ENCODE measurements at regions not wholly inside any gene's neighbourhood (a gene's known extent, or its start where the extent isn't known, plus 50 kb on each side); places are given as distances from the start of the nearest gene placed in this dataset.
"Not testable (repeated sequence)": the region's sequence is repeated elsewhere in the genome, so short reads cannot be mapped to it uniquely, and the experiment has no call there.

DNA sequence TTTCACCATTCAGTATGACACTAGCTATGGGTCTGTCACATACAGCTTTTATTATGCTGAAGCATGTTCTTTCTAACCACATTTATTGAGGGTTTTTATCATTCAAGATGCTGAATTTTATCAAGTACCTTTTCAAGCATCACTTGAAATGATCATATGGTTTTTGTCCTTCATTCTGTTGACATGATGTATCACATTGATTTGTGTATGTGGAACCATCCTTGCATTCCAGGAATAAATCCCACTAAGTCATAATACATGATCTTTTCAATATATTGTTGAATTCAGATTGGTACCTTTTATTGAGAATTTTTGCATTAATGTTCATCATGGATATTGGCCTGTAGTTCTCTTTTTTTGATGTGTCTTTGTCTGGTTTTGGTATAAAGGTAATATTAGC is 317.4 kb downstream of the NNT start:
- no peak for DNase-seq

DNA sequence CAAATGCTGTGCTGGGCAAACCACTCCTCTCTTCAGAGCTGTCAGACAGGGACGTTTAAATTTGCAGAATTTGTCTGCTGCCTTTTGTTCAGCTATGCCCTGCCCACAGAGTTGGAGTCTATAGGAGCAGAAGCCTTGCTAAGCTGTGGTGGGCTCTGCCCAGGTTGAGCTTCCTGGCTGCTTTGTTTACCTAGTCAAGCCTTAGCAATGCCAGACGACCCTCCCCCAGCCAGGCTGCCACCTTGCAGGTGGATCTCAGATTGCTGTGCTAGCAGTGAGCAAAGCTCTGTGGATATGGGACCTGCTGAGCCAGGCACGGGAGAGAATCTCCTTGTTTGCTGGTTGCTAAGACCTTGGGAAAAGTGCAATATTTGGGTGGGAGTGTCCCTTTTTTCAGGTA is 314.9 kb downstream of the NNT start:
- DNase-seq = no peak

DNA sequence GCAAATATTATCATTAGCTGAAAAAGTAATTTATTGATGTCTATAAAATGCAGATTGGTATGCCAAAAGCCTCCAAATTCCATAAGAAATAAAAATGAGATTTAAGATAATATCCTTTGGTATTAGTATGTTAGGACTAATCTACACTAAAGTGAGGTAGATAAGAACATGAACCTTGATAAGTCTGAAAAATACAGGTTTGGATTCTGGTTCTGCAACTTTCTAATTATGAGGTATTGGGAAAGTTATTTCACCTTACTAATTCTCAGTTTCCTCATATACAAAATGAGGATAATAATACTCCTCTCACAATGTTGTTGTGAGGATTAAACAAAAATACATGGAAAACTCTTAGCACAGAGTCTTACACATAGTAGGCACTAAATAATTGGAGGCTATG is 300.1 kb downstream of the NNT start:
- DNase-seq = no peak

DNA sequence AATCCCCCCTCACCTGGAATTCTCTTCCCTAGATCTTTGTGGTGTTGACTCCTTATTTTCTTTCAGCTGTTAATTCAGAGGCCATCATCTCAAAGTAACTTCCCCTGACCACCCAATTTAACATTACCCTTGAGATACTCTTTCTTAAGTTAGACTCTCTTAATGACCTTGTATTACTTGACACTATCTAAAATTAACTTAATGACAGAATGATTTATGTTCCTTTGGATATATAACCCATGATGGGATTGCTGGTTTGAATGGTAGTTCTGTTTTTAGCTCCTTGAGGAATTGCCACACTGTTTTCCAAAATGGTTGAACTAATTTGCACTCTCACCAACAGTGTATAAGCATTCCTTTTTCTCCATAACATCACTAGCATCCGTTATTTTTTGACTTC is 298.0 kb downstream of the NNT start:
- DNase-seq = no peak

DNA sequence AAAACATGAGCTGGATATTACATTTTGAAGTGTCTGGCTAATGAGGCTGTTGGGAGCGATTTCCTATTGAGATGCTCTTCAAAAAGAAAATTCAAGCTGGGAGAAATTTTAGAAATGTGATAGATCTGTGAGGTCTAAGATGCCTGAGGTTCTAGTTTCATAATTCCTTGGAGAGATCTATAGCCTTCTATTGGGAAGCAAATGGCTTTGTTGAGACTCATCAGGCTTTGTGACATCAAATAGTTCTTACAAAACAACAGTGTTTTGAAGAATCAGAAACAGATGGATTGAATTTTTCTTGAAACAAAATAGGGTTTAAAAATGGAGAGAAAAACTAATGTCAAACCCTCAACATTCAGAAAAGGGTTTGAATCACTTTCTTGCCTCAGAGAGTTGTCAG is 292.9 kb downstream of the NNT start:
- DNase-seq = no peak

DNA sequence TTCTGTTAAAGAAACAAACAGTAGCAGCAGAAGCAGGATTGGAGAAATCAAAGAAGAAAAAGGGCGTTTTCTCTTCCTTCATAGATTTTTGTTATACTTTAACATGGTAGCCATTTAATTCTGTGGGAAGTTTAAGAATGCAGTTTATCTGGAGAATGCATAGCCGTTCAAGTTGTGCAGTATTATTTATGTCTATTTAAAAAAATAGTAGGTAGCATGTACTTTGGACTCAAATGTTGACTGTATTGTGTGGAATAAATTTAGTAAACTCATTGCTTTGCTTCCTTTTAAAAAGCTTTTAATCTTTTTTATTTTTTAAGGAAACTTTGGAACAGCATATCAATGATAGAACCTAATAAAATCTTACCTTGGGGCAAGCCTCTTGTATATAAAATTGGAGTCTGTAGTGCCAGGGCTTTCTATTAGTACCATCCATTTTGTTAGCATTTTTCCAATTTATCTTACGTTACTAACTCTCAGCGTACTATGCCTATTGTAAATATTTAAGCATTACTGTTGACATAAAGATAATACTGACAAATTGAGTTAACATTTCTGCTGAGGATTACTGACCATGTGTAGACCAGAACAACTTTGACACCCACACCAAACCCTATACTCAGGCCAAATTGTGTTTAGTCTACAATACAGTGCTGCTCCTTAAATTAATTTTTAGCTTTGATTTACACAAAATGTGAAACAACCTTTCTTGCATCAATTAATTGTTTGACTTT is 291.1 kb downstream of the NNT start:
- no peak for DNase-seq

DNA sequence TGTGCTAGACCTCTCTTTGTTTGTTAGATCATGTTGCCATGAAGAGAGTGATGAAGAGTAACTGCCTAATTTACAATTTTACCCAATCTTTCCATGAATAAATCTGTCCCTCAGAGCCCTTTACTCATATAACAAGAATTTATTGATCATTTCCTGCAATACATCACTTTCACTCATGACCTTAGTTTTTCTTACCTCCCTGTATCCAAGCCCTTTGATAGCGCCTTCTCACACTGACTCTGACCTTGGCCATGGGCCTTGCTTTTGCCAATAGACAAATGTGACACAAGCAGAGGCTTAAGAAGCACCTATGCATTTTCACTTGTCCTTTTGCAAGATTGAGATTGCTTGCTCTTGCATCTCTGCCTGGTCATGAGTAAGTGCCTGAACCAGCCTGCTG is 288.1 kb downstream of the NNT start:
- DNase-seq = no peak

DNA sequence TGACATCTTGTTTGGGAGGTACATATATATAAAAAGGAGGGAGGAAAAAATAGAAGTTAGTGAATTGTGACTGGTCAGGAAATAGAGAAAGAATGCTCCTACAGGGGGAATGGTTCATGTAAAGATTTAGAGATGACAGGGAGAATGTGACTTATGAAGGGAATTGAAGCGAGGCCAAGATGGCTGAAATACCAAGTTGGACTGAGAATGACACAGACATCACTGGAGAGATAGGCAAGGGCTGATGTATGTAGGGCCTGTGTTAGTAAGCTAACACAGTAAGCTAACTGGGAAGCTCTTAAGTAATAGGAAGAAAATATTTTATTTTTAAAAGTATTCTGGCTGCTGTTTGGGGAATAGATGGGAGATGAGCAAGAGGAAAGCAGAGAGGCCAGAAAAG is 286.3 kb downstream of the NNT start:
- no peak for DNase-seq

DNA sequence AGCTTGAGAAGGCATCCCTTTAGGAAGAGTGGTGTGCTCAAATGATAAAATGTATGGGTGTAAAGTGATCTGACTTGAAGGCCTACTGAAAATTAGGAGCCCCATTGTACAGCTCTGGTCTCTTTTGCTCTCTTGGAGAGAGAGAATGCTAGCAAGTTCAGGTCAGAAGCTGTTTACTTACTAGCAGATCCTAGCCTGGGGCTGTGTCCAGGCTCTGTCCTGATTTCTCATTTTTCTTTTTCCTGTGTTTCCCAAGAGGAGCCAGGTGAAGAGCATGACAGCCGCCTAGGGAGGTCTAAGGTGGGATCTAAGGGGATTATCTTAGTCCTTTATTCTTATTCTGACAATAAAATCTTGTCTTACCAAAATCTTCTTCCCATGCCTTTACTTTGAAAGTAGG is 272.8 kb downstream of the NNT start:
- DNase-seq = no peak

DNA sequence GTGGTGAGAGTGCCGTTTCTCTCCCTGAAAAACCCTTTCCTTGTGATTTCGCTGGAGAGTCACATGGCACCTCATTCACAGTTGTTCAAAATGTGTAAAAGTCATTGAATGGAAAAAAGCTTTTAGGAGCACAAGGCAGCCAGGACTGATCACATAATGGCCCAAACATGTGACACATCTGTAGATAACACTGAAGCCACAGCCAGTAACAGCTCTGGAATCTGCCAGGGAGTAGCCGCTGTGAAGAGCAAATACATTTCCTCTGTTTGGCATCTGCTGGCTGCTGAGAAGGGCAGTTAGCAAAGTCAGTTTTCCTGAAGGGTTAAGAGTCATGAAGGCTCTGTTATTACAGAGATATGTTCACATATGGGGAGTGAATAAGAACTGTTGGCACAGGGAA is 271.8 kb downstream of the NNT start:
- DNase-seq = no peak

DNA sequence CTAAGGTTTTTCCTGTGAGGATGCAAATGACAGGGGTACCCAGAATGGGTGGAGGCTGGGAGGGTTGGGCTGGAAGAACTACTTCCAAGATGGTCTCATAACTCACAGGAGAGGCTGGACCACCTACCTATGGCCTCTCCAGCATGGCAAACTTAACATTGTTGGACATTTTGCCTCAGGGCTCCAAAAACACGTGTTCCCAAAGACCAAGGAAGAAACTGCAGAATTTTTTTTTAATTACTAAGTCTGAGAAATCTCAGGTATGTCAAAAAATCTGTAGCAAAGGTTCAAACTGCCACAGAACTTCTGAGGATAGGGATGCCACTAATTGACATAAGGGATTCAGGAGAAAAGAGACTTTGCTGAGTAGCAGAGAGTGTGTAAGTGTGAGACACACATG is 270.8 kb downstream of the NNT start:
- no peak for DNase-seq

DNA sequence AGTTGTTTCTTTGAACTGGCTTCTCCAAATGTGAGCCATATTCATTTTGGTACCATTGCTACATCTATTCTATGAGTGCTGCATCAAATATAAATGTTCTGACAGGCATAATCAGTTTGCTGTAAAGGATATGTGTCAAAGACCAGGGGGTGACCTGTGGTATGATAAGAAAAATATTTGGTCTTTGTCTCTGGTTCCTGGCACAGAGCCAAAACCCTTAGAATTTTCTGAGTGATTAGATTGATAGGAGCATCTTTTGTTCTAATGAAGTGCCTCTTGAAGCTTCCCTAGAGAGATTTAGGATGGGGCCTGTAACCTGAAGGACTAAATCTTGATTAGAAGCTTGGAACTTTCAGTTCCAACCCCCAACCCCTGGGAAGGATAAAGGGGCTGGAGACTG is 256.3 kb downstream of the NNT start:
- no peak for DNase-seq

DNA sequence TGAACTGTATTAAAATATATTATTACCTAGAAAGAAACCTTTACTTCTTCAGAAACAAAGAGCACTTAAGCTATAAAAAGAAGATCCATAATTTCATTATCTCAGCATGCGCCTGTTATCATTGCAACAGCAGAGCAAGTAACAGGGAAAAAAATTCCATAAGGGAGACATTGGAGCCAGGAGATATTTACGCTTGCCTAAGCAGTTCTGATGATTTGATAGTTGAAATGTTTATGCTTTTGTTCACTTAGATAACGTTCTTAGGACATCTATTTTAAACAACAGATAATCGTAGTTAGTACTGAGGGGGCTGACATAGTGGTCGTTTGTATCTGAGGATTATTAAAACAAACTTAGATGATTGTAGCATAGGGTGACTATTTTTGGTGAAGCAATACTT is 252.5 kb downstream of the NNT start:
- no peak for DNase-seq

DNA sequence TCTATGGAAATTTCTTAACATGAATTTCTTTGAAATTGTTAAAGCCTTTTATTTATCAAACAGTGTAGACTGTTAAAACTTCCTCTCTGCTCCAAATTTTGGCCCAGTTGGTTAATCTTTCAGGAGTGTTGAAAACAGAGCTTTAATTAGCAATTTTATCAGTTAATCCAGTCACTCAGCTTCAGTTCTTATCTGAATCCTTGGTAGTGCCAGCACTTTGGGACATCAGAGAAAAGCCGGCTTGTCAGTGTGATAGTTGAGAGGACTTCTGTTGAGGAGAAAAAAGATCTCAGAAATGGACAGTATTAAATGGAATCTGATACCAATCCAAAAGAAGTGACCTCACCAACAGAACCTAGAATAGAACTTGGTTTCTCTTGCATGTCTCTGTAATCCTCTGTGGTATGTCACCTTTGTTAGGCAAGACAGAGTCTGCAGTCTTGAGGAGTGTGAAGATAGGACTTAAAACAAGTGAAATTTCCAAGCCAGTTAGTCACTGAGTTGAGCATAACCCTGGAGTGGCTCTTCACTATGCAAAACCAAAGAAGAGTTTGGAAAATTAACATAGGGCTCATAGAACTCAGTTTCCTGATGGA is 251.8 kb downstream of the NNT start:
- no peak for DNase-seq

DNA sequence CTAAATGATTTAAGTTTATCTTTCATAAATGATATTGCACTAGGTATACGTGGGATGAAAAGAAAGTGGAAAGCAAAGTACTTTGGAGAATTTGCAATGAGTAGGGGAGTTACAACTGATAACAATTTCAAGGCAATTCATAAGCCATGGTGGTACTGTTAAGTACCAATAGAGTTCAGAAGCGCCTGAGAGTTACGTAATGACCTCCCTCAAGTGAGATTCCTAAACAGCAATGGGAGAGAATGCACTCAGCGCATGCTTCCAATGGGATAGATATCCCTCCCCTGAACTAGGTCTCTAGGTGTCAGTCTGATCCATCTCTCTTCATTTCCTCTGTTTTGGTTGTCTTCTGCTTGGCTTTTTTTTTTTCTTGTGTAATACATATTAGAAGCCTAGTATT is 249.3 kb downstream of the NNT start:
- no peak for DNase-seq

DNA sequence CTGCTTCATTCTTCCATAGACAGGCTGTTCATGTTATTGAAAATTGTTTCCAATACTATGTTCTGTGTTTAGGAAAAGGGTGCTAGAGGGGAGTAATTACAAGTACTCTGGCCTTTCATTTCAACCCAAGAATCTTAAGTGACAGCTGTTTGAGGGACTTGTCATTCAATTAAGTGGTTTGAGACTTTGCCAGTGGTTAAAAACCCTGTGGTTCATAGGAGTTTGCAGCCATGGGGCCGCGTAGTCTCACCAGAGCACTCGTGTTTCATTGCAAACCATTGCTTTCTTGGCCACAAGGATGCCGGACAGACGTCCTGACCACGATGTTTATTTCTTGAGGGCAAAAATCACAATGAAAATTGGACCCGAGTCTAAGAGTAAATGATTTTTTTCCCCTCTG is 248.8 kb downstream of the NNT start:
- no peak for DNase-seq

DNA sequence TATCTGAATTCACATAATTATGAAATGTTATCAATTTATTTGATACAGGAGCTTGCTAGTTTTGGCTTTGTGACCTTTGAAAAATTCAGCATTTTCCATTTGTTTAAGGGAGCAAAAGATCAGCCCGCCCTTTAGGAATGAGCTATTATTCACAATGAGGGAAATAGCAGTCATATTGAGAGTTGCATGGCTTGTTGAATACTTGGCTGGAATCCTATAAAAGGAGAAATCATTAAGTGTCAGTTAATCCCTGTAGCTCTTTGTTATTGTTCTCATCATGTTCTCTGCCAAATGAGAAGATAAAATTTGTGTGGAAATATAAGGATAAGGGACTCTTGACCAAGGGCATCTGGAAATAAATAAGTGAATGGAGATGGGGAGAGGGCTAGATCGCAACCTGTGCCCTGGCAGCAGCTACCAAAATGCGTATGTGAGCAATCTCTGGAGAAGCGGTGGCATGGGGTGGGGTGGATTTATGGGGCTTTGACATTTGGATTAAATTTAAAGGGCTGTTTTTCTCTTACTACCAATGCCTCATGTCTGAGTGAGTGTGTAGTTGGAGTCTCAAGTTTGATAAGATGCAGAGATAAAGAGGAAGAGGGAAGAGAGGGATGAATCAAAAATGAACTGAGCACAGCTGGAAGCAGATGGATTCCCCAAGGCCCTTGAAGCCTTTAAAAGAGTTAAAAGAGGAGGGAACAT is 237.6 kb downstream of the NNT start:
- DNase-seq = no peak

DNA sequence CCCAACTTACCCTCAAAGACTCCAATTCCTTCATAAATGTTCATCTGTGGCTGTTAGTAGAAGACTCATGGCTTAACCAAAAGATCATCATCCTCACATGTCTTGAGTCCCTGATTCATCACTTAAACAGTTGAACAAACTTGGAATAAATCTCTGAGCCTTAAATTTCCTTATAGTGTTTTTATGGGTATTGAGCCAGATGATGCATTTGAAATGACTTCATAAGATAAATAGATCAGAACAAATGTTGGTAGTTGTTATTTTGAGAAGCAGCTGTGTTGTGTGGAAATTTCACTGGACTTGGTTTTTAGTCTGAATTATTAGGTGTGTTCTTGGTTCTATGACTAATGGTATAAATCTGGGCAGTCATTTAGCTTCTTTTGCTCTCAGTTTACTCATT is 236.2 kb downstream of the NNT start:
- no peak for DNase-seq

DNA sequence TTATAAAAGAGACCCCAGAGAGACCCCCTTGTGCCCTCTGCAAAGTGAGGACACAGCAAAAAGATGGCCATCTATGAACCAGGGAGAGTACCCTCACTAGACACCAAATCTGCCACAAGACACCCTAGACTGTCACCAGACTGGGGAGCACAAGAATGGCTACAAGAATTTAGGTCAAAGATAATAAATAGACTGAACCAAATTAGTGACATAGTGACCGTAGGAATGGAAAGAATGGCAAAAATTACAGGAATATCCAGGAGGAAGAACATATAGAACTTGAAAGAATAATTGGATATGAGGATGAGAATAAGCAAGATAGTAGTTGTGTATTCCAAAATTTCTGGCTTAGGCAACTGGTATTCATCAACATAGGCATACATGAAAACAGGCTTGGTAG is 235.0 kb downstream of the NNT start:
- no peak for DNase-seq

DNA sequence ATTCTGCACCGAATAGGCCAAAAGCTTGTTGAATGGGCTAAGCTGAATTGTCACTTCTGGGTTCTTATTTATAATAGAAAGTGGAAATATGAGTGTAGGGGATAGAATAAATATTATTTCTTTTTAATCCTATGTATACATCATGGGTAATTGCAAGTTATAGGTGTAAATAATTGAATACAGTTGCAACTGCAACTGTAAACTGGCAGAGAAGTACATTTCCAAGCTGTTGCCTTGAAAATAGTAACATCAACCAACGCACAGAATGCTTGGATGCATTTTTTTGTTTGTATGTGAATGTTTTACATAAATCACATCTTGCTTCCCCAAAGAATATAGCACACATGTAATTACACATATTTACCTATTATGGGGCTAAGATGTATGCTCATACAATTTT is 234.1 kb downstream of the NNT start:
- no peak for DNase-seq

DNA sequence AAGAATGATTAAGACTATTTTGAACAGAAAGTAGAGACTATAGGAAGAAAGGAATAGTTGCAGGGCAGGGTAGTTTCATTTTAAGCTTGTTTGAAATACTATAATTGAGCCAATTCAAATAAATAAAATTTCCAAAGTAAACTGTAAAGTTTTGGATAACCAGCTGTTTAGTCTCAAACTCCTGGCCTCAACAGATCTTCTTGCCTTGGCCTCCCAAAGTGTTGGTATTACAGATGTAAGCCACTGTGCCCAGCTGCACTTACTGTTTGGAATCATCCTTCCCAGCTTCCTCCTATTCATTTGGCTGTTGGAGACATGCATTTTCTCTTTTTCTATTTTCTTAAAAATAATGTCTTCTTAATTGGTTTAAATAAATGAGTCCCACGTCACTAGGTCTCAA is 231.0 kb downstream of the NNT start:
- no peak for DNase-seq

DNA sequence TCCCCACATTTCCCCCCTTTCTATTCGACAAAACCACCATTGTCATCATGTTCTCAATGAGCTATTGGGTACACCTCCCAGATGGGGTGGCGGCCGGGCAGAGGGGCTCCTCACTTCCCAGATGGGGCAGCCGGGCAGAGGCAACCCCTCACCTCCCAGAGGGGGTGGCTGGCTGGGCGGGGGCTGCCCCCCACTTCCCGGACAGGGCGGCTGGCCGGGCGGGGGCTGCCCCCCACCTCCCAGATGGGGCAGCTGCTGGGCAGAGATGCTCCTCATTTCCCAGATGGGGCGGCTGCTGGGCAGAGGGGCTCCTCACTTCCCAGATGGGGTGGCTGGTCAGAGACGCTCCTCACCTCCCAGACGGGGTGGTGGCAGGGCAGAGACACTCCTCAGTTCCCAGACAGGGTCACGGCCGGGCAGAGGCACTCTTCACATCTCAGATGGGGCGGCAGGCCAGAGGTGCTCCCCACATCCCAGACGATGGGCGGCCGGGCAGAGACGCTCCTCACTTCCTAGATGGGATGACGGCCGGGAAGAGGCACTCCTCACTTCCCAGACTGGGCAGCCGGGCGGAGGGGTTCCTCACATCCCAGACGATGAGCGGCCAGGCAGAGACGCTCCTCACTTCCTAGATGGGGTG is 221.5 kb downstream of the NNT start:
- not testable (repeated sequence) for DNase-seq

DNA sequence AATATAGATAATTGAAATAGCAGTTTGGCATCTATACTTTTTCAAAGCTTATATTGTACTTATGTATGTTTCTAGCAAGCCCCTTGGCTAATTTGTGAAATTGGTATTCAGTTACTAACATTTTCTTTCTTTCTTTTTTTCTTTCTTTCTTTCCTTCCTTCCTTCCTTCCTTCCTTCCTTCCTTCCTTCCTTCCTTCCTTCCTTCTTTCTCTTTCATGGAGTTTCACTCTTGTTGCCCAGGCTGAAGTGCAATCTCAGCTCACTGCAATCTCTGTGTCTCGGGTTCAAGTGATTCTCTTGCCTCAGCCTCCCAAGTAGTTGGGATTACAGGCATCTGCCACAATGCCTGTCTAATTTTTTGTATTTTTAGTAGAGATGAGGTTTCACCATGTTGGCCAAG is 215.4 kb downstream of the NNT start:
- not testable (repeated sequence) for DNase-seq

DNA sequence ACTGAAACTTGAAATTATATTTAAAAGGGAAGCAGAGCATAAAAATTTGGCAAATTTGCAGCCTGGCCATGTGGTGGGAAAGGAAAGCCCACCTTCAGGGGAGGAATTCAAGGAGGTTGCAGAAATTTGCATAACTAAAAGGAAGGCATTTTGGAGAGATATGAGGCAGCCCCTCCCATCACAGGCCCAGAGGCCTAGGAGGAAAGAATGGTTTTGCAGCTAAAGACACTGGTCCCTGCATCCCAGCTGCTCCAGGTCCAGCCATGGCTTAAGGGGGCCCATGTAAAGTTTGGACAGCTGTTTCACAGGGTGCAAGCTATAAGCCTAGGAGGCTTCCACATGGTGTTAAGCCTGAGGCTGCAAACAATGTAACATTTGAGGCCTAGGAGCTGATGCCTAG is 212.5 kb downstream of the NNT start:
- DNase-seq = no peak

All from NK-92 treated with Interleukin-12 subunit alpha and Interleukin-12 subunit beta, amount 100 ng/mL, for 24 hours (cell line).